SU-DHL-6 (cell line): ENCODE measurements at regions not wholly inside any gene's neighbourhood (a gene's known extent, or its start where the extent isn't known, plus 50 kb on each side); places are given as distances from the start of the nearest gene placed in this dataset.

Experiments
- H2AFZ ChIP-seq: fragments of 200-600 bp; sonication (generic); 2 replicates; pipeline ENCODE4 v1.6.1; 2014; ENCODE audit warnings: low read depth, mild to moderate bottlenecking, moderate library complexity, mixed read lengths, antibody characterized with exemption, low read length; ENCODE audit not compliant: severe bottlenecking
- H3F3A ChIP-seq: fragments of 200-600 bp; shearing (Covaris generic); 2 replicates; pipeline ENCODE4 v1.6.0; 2016; ENCODE audit warnings: antibody characterized with exemption, mild to moderate bottlenecking; ENCODE audit not compliant: insufficient read depth
- H3K27ac ChIP-seq: fragments of 200-600 bp; sonication (generic); 2 replicates; pipeline ENCODE4 v1.5.1; 2016; ENCODE audit warnings: low read depth, mild to moderate bottlenecking, low read length, moderate library complexity, mixed read lengths
- H3K27me3 ChIP-seq: fragments of 200-600 bp; sonication (generic), shearing (Covaris generic); 2 replicates; pipeline ENCODE4 v1.6.0; 2014; ENCODE audit warnings: mild to moderate bottlenecking, low read length
- H3K36me3 ChIP-seq: fragments of 200-600 bp; sonication (generic); 2 replicates; pipeline ENCODE4 v1.6.1; 2014; ENCODE audit warnings: mild to moderate bottlenecking, low read length, mixed read lengths
- H3K4me2 ChIP-seq: fragments of 300-600, 200-600 bp; shearing (Covaris generic), sonication (generic); 2 replicates; pipeline ENCODE4 v1.6.0; 2014; ENCODE audit warnings: low read length, low read depth, mild to moderate bottlenecking; ENCODE audit not compliant: poor library complexity, severe bottlenecking
- H3K4me3 ChIP-seq: fragments of 200-600 bp; sonication (generic); 2 replicates; pipeline ENCODE4 v1.5.1; 2014; ENCODE audit warnings: antibody characterized with exemption, low read length, mild to moderate bottlenecking, mixed read lengths; ENCODE audit not compliant: insufficient read depth, poor library complexity, severe bottlenecking
- H3K79me2 ChIP-seq: fragments of 200-600 bp; sonication (generic); 2 replicates; pipeline ENCODE4 v1.6.1; 2014; ENCODE audit warnings: mild to moderate bottlenecking, low read length, moderate library complexity; ENCODE audit not compliant: insufficient read depth
- H3K9ac ChIP-seq: fragments of 200-600 bp; sonication (generic); 2 replicates; pipeline ENCODE4 v1.7.0; 2014; ENCODE audit warnings: mild to moderate bottlenecking, low read length
- H3K9me2 ChIP-seq: fragments of 200-600 bp; sonication (generic); replicated peaks from 2 replicates; pipeline ENCODE4 v1.6.1; 2014; ENCODE audit warnings: low read length; ENCODE audit not compliant: insufficient read depth
- H3K9me3 ChIP-seq: fragments of 200-600 bp; sonication (generic); 2 replicates; pipeline ENCODE4 v1.6.1; 2014; ENCODE audit warnings: low read length, mixed read lengths; ENCODE audit not compliant: insufficient read depth
- H4K20me1 ChIP-seq: fragments of 200-600 bp; sonication (generic); 2 replicates; pipeline ENCODE4 v1.6.1; 2014; ENCODE audit warnings: low read depth, mild to moderate bottlenecking, antibody characterized with exemption, low read length, moderate library complexity, mixed read lengths
- CTCF ChIP-seq: fragments of 200-600 bp; sonication (generic); IDR thresholded peaks from one replicate; pipeline ENCODE4 v1.5.1; 2017; ENCODE audit warnings: antibody characterized with exemption, mild to moderate bottlenecking, low read length, moderate library complexity; ENCODE audit not compliant: insufficient read depth, poor library complexity, severe bottlenecking
- EZH2phosphoT487 ChIP-seq: fragments of 200-600 bp; sonication (generic), shearing (Covaris generic); conservative IDR thresholded peaks from 2 replicates; pipeline ENCODE4 v1.6.1; 2018; ENCODE audit warnings: mild to moderate bottlenecking, antibody characterized with exemption, low read length, moderate library complexity, mixed read lengths

- Histone ChIP-seq H3K9ac (no peak overlapping the region), H2AFZ (no peak overlapping the region), H3K36me3 (no peaks in the 10 kb centered on the region), H3K27me3 (no peaks in the 10 kb centered on the region), H3K9me3 (peaks cover 2% of the 10 kb centered on the region; the same call in 1 of the 2 replicates), H4K20me1 (no peaks in the 10 kb centered on the region), H3K4me3 (no peak overlapping the region), H3F3A (no peaks in the 10 kb centered on the region), H3K9me2 (no peaks in the 10 kb centered on the region), H3K27ac (no peak overlapping the region), H3K79me2 (no peaks in the 10 kb centered on the region), H3K4me2 (no peak overlapping the region)
- TF ChIP-seq EZH2phosphoT487 (no peak), CTCF (no peak)
Measured at GRCh38 chr11:71356904-71357303, 91.3 kb downstream of the DHCR7 start.

- TF ChIP-seq EZH2phosphoT487 = no peak
- TF ChIP-seq CTCF = no peak
- Histone ChIP-seq H3K79me2 (no peaks in the 10 kb centered on the region), H3K4me3 (no peak overlapping the region), H4K20me1 (no peaks in the 10 kb centered on the region), H3K27ac (no peak overlapping the region), H3K9ac (no peak overlapping the region), H3K9me2 (no peaks in the 10 kb centered on the region), H3K27me3 (no peaks in the 10 kb centered on the region), H3K9me3 (no peaks in the 10 kb centered on the region), H3K36me3 (no peaks in the 10 kb centered on the region), H3F3A (no peaks in the 10 kb centered on the region), H3K4me2 (no peak overlapping the region), H2AFZ (no peak overlapping the region)
Measured at GRCh38 chr11:71356280-71356876, 91.8 kb downstream of the DHCR7 start.

GRCh38 chr11:71355281-71355680 is 92.9 kb downstream of the DHCR7 start:
- Histone ChIP-seq H3K27me3 (no peaks in the 10 kb centered on the region), H3K9me2 (no peaks in the 10 kb centered on the region), H3K9ac (no peak overlapping the region), H3F3A (no peaks in the 10 kb centered on the region), H3K79me2 (no peaks in the 10 kb centered on the region), H3K4me3 (no peak overlapping the region), H3K9me3 (no peaks in the 10 kb centered on the region), H3K27ac (no peak overlapping the region), H4K20me1 (no peaks in the 10 kb centered on the region), H2AFZ (no peak overlapping the region), H3K36me3 (no peaks in the 10 kb centered on the region), H3K4me2 (no peak overlapping the region)
- TF ChIP-seq EZH2phosphoT487 = no peak
- TF ChIP-seq CTCF = no peak
